ENCODE measurements at regions not wholly inside any gene's neighbourhood (a gene's known extent, or its start where the extent isn't known, plus 50 kb on each side); places are given as distances from the start of the nearest gene placed in this dataset.

DNA sequence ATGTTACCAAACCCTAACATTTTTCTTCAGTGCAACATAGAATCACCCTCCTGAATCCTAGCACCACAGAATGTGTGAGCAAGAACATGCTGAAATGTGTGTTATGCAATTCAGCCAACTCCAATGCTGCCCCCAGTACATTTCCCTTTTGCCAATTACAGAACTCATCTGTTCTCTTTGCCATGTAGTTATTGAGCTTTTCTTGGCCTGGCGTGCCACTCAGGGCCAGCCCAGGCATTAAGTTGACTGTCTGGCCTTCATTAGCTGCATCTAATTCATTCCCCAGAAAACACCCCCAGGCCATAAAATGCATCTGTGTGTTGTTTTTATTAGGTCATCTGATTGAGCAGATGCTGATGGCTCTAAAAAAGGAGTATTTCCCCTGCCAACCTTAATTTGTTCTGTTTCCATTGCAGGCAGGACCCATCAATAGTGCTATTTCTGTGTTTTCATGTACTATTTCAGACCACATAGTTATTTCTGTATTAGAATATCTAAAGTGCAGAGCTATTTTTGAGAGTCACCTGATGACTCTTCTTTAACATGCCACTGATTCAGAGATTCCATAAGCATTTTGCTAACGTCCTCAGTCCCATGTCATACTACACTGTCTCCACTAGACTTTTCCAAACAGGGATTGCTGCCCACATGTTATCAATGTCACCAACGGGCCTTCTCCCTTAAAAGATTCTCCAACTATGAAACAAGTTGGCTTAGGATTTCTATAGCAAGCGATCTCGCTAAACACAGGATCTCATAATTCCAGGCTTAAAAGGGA lies 969.7 kb downstream of the CDH11 start:
- DNase-seq, result no peak

DNA sequence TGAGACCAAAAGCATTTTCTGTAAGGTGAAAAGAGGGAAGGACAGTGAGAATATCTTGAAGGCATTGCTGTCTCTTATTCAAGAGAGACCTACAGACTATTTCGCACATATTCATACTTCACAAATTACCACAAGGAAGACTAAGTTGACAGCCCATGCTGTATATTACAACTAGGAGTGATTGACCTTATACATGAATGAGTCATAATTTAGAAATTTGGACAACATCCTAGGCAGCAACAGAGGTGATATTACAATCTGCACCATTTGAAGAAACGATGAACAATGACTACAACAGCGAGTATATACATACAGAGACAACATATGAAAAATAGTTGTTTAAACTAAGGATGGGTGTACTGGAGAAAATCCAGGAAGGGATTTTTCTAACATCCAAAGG lies 971.7 kb downstream of the CDH11 start:
- DNase-seq, result no peak

GRCh38 chr16:64149756-64150155 lies 972.1 kb downstream of the CDH11 start:
- DNase-seq, result no peak

- DNase-seq, result no peak
Measured at GRCh38 chr16:64148356-64148755, 973.5 kb downstream of the CDH11 start.

DNA sequence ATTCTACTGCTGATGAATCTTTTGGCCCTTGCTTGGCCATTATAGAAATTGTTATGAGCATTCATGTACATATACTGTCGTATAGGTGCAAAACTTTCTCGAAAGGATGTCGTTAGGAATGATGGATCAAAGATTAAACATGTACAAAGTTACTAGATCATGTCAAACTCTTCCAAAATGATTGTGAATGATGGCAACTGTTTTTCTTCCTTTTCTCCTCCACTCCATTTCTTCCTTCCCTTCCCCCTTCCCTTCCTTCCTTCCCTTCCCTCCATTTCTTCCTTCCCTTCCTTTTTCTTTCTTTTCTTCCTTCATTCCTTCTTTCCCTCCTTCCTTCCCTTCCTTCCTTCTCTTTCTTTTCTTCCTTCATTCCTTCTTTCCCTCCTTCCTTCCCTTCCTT lies 973.9 kb downstream of the CDH11 start:
- DNase-seq, result no peak

- no peak for DNase-seq
Measured at GRCh38 chr16:64144617-64145016, 977.2 kb downstream of the CDH11 start.

- no peak for DNase-seq
Measured at GRCh38 chr16:64138621-64139020, 983.2 kb downstream of the CDH11 start.

GRCh38 chr16:64138006-64138405 lies 983.9 kb downstream of the CDH11 start:
- no peak for DNase-seq

GRCh38 chr16:64136743-64137142 lies 985.1 kb downstream of the CDH11 start:
- no peak for DNase-seq

DNA sequence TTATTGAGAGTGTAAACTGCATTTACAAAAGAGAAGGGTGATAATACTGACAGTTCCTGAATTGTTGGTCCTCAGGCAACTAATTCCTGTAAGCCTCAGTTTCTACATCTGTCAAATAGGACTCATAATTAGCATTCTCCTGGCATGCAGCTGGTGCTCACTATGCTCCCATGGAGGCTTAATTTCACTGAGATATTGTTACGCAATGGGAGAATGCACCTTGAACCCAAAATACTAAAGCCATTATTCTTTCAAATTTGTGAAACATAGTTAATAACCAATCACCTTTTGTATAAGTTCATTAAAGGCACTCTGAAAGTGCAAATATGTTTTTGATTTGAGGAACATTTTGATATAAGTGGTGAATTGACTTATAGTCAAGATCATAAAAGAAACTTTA lies 985.5 kb downstream of the CDH11 start:
- DNase-seq, result no peak

DNA sequence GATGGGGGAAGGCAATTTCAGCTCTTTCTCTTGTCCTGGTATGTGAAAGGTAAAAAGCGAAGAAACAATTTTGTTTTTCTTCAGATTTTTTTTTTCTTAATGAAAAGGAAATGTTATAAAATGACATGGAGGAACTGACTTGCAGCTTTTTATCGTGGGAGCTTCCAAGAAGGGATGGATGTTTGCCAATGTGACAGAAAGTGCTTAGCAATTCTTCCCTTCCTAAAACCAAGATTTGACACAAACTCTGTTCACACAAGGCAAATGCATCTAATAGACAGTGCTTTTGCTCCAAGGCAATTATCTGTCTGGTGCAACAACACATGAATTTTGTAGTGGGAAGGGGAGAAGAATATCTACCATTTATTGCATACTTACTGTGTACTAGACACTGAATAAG lies 988.5 kb downstream of the CDH11 start:
- DNase-seq, result no peak

GRCh38 chr16:64132759-64133361 lies 989.0 kb downstream of the CDH11 start:
- peak; percentile 2 for DNase-seq

DNA sequence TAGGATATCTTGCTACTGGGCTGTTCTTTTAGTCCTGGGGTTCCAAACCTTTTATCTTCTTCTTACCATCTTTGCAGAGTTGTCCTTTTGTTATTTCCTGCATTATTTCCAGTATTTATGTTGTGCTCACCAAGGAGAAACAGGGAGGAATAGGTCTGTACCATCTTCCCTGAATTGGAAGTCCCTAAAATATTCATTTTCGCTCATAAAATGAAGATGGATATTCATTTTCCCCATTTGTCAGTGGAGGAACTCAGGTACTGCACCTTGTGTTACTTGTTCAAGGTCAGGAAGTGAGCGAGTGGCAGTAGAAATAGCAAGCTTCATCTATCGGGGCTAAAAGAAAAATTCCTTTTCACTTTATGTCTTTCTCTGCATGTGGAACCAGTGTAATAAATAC lies 989.7 kb downstream of the CDH11 start:
- DNase-seq, result peak; percentile 0

- no peak for DNase-seq
Measured at GRCh38 chr16:64131423-64131822, 990.4 kb downstream of the CDH11 start.

DNA sequence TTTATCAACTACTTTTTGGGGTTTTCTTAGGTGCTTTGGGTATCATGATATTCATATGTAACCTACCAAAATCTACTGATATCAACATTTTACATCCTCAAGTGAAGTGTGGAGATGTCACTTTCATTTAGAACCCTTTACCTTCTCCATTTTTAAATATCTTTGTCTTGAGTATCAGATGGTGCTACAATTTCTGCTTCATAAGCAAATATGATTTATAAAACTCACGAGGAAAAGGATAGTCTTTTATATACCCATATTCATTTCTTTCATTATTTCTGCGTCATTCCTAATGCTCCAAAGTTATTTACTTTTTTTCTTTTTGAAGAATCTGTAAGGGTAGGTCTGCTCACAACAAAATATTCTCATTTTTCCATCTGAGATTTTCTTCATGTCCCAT lies 991.7 kb downstream of the CDH11 start:
- no peak for DNase-seq

DNA sequence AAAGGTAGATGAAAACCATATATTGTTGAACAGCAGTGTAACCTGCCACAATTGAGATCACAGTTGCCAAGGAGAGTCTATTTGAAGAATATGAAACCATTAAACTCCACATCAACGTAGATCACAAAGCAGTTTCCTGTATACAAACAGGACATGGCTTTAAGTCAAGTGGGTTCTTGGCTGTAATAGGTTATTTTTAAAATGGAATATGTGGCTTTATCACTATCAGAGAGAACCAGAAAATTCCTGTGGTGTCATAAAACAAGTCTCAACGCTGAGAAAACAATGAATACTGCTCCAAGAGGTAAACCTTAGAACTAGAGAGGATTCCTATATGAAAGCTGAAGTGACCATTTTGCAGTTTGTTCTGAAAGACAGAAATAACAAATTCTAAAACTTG lies 999.7 kb downstream of the CDH11 start:
- DNase-seq, result no peak

- no peak for DNase-seq
Measured at GRCh38 chr16:64121473-64121872, 1000.4 kb downstream of the CDH11 start.

GRCh38 chr16:64116151-64116550 lies 1005.7 kb downstream of the CDH11 start:
- no peak for DNase-seq

DNA sequence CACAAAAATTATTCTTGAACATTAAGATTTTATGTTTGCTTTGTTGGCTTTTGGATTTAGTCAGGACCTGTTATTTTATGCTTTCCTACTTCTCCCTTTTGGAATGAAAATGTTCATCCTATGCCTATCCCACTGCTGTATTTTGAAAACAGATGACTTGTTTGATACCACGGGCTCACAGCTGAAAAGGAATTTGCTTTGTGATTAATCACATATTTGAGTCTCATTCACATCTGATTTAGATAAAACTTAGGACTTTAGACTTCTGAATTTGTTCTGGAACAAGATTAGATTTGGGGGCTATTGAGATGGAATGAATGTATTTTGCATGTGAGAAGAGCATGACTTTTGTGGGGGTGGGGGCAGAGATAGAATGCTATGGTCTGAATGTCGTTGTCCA lies 1012.6 kb downstream of the CDH11 start:
- DNase-seq, result no peak

- DNase-seq, result no peak
Measured at GRCh38 chr16:64102654-64103053, 1019.2 kb downstream of the CDH11 start.

- DNase-seq, result no peak
Measured at GRCh38 chr16:64098451-64098850, 1023.4 kb downstream of the CDH11 start.

- DNase-seq, result no peak
Measured at GRCh38 chr16:64096689-64097088, 1025.2 kb downstream of the CDH11 start.

- DNase-seq, result no peak
Measured at GRCh38 chr16:64094992-64095634, 1026.8 kb downstream of the CDH11 start.
